ENCODE measurements at regions not wholly inside any gene's neighbourhood (a gene's known extent, or its start where the extent isn't known, plus 50 kb on each side); places are given as distances from the start of the nearest gene placed in this dataset.

GRCh38 chr1:238558746-238559145 lies 668.0 kb upstream of the ZP4 start (continued):
- TF ChIP-seq FOXA1 (IDR thresholded peaks at IDR 0.05): no peak

GRCh38 chr1:238558156-238558555 lies 667.4 kb upstream of the ZP4 start:
- WGBS: 34% methylated on average over 4 of the region's 4 CpGs
- no peaks in the 10 kb centered on the region for H3K36me3 ChIP-seq (ENCODE audit: control insufficient read depth in 4 of 4, insufficient read depth in 3 of 4, low read depth in 1 of 4, low read length in 3 of 4)
- H3K9me3 ChIP-seq (ENCODE audit: control insufficient read depth in 4 of 4, low read length in 3 of 4): no peaks in the 10 kb centered on the region
- DNase-seq (ENCODE audit: low spot score): no peak
- no peaks in the 10 kb centered on the region for H3K4me1 ChIP-seq (ENCODE audit: control insufficient read depth in 4 of 4, insufficient read depth in 4 of 4, low read length in 3 of 4)
- H3K9ac ChIP-seq (ENCODE audit: low read depth in 1 of 2, low read length in 2 of 2): no peak overlapping the region
- H3K27me3 ChIP-seq (ENCODE audit: control insufficient read depth in 4 of 4, insufficient read depth in 4 of 4, low read length in 3 of 4): no peaks in the 10 kb centered on the region
- H3K4me3 ChIP-seq (ENCODE audit: low read depth in 1 of 3, low read length in 3 of 3): no peak overlapping the region
- TF ChIP-seq ATF3 (IDR thresholded peaks at IDR 0.05): no peak
- H3K27ac ChIP-seq (ENCODE audit: low read depth in 1 of 2, low read length in 2 of 2): no peak overlapping the region

- Histone ChIP-seq H3K36me3 (ENCODE audit: control insufficient read depth in 4 of 4, insufficient read depth in 3 of 4, low read depth in 1 of 4, low read length in 3 of 4) (no peaks in the 10 kb centered on the region), H3K9me3 (ENCODE audit: control insufficient read depth in 4 of 4, low read length in 3 of 4) (no peaks in the 10 kb centered on the region), H3K9ac (ENCODE audit: low read depth in 1 of 2, low read length in 2 of 2) (no peak overlapping the region), H3K4me3 (ENCODE audit: low read depth in 1 of 3, low read length in 3 of 3) (no peak overlapping the region), H3K27me3 (ENCODE audit: control insufficient read depth in 4 of 4, insufficient read depth in 4 of 4, low read length in 3 of 4) (no peaks in the 10 kb centered on the region), H3K4me1 (ENCODE audit: control insufficient read depth in 4 of 4, insufficient read depth in 4 of 4, low read length in 3 of 4) (no peaks in the 10 kb centered on the region), H3K27ac (ENCODE audit: low read depth in 1 of 2, low read length in 2 of 2) (no peak overlapping the region)
- no peak for DNase-seq (ENCODE audit: low spot score)
- no peak for TF ChIP-seq FOXA1 (IDR thresholded peaks at IDR 0.05)
- no peak for TF ChIP-seq REST (IDR thresholded peaks at IDR 0.05)
- no peak for TF ChIP-seq SP1 (IDR thresholded peaks at IDR 0.05)
- TF ChIP-seq ZBTB33 (IDR thresholded peaks at IDR 0.05): no peak
- no peak for TF ChIP-seq GABPA (IDR thresholded peaks at IDR 0.05 in 1 of 2, conservative IDR thresholded peaks at IDR 0.05 in 1 of 2)
- TF ChIP-seq FOXA2 (IDR thresholded peaks at IDR 0.05): no peak
- TF ChIP-seq RXRA (IDR thresholded peaks at IDR 0.05): no peak
- no peak for TF ChIP-seq TAF1 (conservative IDR thresholded peaks at IDR 0.05)
- TF ChIP-seq YY1 (IDR thresholded peaks at IDR 0.05): no peak
- no peak for TF ChIP-seq MAX (IDR thresholded peaks at IDR 0.05)
- no peak for TF ChIP-seq EGR1 (IDR thresholded peaks at IDR 0.05; ENCODE audit: low read depth in 2 of 2)
- no peak for TF ChIP-seq HNF4A (conservative IDR thresholded peaks at IDR 0.05)
- TF ChIP-seq RAD21 (IDR thresholded peaks at IDR 0.05): no peak
- no peak for TF ChIP-seq JUND (IDR thresholded peaks at IDR 0.05)
- no peak for TF ChIP-seq CTCF (IDR thresholded peaks at IDR 0.05; ENCODE audit: low read depth, low read length, missing input control)
- no peak for TF ChIP-seq NR2F2 (IDR thresholded peaks at IDR 0.05)
- TF ChIP-seq HNF4G (IDR thresholded peaks at IDR 0.05): no peak
- TF ChIP-seq ATF3 (IDR thresholded peaks at IDR 0.05): no peak
- 68% methylated on average over 8 of the region's 8 CpGs for WGBS
Measured at GRCh38 chr1:238552271-238552670, 661.5 kb upstream of the ZP4 start.
